ENCODE measurements at regions not wholly inside any gene's neighbourhood (a gene's known extent, or its start where the extent isn't known, plus 50 kb on each side); places are given as distances from the start of the nearest gene placed in this dataset.

GRCh38 chr1:79588719-79589118 is 582.2 kb upstream of the ADGRL4 start:
- DNase-seq, result no peak

GRCh38 chr1:79587229-79587628 is 580.7 kb upstream of the ADGRL4 start:
- no peak for DNase-seq

GRCh38 chr1:79585801-79586200 is 579.3 kb upstream of the ADGRL4 start:
- DNase-seq, result no peak

GRCh38 chr1:79575424-79575823 is 568.9 kb upstream of the ADGRL4 start:
- no peak for DNase-seq

DNA sequence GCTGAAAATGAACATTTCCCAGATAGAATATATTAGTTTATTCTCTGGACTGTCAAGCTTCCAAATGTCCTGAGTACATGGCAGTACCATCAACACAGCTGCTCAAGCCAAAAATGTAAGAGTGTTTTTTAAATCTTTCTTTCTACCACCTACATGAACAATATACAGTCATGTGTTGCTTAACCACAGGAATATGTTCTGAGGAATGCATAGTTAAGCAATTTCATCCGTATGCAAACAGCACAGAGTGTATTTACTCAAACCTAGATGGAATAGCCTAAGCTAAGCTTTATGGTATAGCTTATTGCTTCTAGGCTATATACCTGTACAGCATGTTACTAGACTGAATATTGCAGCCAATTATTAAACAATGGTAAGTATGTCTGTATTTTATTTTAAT is 561.9 kb upstream of the ADGRL4 start:
- no peak for DNase-seq

GRCh38 chr1:79561521-79561978 is 555.0 kb upstream of the ADGRL4 start:
- DNase-seq, result no peak

- no peak for DNase-seq
Observed at GRCh38 chr1:79556189-79556588, 549.7 kb upstream of the ADGRL4 start.

GRCh38 chr1:79554688-79555087 is 548.2 kb upstream of the ADGRL4 start:
- no peak for DNase-seq

GRCh38 chr1:79551321-79551720 is 544.8 kb upstream of the ADGRL4 start:
- no peak for DNase-seq

DNA sequence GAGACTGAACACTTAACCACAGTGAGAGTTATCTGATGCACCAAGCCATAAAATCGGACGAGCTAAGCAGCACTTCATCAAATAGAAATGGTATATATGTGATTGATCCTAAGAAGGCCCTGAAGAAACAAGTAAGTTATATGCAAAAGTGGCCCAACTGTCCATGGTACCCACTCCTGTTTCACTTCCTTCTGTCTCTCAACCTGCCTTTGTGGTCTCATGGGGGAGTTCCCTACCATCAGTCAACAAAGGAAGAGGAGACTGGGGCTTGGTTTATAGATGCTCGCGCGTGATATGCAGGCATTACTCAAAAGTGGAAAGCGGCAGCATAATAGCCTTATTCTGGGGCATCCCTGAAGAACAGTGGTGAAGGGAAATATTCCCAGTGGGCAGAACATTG is 543.9 kb upstream of the ADGRL4 start:
- no peak for DNase-seq

GRCh38 chr1:79549201-79549600 is 542.7 kb upstream of the ADGRL4 start:
- no peak for DNase-seq

DNA sequence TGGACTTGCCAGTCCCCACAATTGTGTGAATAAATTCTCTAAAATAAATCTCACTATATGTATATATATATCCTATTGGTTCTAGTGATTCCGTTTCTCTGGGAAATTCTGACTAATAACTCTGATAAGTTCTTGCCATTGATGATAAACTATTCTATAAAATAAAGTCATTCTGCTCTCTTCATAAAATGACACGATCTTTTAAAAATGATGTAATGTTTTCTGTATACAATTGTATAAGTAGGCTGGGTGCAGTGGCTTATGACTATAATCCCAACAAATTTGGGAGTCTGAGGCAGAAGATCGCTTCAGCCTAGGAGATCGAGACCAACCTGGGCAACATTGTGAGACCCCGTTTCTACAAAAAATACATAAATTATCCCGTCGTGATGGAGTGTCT is 541.0 kb upstream of the ADGRL4 start:
- no peak for DNase-seq

DNA sequence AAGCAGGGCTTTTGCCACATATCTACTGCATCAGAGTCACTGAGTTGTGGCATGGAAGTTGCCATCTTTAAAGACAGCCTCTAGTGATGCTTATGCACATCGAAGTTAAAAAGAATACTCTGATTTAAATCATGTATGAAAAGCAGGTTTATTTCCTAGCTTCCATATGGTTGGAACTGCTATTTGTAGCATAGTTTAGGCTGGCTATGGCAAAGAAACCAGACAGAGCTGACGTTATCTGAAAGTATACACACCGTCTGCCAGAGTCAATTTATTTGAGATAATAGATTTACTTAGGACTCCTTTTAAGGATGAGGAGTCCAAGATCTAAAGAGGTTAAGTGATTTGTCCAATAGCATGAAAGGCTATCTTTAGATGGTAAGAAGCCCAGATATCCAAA is 536.9 kb upstream of the ADGRL4 start:
- DNase-seq, result no peak

GRCh38 chr1:79539001-79539400 is 532.5 kb upstream of the ADGRL4 start:
- no peak for DNase-seq

DNA sequence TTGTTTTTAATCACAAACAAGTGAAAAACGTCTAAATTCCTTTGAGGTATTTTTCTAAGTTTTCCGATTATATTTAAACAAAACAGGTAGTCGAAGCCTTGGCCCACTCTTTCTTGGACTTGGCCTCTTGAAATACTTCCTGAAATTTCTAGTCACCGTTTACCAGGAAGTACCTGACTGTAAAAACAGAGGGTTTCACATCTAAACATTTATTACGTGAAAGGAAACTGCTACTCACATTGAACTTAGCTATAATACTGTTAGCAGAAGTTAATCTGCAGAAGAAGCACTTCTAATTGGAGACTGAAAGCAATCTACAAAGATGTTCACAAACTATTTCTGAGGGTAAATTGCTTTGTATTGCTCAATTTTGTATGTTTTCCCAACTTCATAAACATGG is 526.0 kb upstream of the ADGRL4 start:
- DNase-seq, result no peak

- DNase-seq, result no peak
Observed at GRCh38 chr1:79531790-79532189, 525.3 kb upstream of the ADGRL4 start.

GRCh38 chr1:79530476-79530875 is 523.9 kb upstream of the ADGRL4 start:
- DNase-seq, result no peak

DNA sequence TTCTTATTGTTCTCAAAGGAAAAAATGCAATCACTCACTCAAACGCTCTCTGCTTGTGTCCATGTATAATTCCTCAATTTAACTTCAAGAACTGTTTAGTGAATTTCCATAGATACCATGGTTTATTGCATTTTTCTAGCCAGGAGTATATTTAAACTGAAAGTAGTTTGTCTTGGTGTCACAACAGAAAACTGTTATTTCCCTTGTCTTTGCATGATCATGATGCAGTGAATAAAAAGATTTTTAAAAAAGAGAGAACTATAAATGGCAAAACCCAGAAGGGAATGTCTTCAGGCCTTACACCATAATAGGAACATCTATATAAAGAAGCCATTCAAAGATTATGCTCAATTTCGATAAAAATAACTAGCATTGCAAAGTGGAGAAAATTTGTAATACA is 523.5 kb upstream of the ADGRL4 start:
- DNase-seq, result no peak

GRCh38 chr1:79524126-79524525 is 517.6 kb upstream of the ADGRL4 start:
- no peak for DNase-seq

- DNase-seq, result no peak
Observed at GRCh38 chr1:79519084-79519760, 512.7 kb upstream of the ADGRL4 start.

GRCh38 chr1:79517470-79518224 is 511.1 kb upstream of the ADGRL4 start:
- no peak for DNase-seq

DNA sequence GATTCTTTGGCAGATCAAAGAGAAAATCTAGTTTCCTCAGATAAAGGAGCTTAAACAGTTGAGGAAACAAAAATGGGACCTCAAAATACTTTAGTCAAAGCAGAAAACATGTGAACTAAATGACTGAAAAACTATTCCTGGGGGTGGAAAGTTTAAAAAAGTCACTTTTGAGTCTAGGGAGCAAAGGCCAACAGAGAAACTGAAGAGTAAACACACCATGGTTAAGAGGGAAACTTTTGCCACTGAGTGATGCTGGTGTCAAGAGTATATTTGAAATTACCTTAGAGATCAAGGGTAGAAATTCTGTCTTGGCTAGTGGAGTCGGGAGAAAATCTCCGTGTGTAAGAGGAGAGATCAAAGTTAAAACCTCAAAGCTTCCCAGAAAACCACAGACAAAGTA is 501.2 kb upstream of the ADGRL4 start:
- DNase-seq, result no peak

- no peak for DNase-seq
Observed at GRCh38 chr1:79501153-79501552, 494.6 kb upstream of the ADGRL4 start.

DNA sequence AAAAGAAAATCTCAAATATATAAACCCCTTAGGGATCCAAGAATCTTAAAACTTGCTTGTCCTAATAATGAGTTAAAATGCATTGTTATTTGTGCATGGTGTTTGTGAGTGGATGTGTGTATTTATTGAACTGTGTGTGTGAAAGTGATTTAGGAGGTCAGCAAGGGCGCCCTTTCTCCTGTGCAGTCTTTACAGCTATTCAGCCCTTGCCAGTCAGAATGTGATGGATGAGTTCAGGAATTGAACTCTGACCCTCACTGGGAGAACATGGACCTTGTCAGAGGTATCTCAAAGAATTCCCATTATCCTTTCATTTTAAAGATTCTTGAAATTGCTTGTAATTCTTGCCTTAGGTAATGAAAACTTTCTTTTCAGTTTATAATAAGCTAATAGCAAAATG is 493.0 kb upstream of the ADGRL4 start:
- DNase-seq, result no peak

Data from left kidney (tissue), 1 donor.